NCI-H460 (cell line): ENCODE measurements at regions not wholly inside any gene's neighbourhood (a gene's known extent, or its start where the extent isn't known, plus 50 kb on each side); places are given as distances from the start of the nearest gene placed in this dataset.
A peak's percentile ranks its signal among the peaks of the same experiment; 100 is the strongest.

ENCODE experiments used
- DNase-seq: peaks from one replicate; pipeline ENCODE4 v3.0.0-alpha.2; 2016; ENCODE audit warnings: low read depth; ENCODE audit errors: extremely low read depth

GRCh38 chr5:166977911-166978422 lies 1313.5 kb upstream of the WWC1 start:
- DNase-seq: no peak

- no peak for DNase-seq
Measured at GRCh38 chr5:166979307-166979895, 1312.0 kb upstream of the WWC1 start.

GRCh38 chr5:166980666-166981065 lies 1310.8 kb upstream of the WWC1 start:
- no peak for DNase-seq

- DNase-seq: no peak
Measured at GRCh38 chr5:166982226-166982625, 1309.2 kb upstream of the WWC1 start.

- DNase-seq: no peak
Measured at GRCh38 chr5:166991601-166992000, 1299.8 kb upstream of the WWC1 start.

- no peak for DNase-seq
Measured at GRCh38 chr5:166992108-166992507, 1299.3 kb upstream of the WWC1 start.

- DNase-seq: no peak
Measured at GRCh38 chr5:166992874-166993722, 1298.3 kb upstream of the WWC1 start.

- DNase-seq: no peak
Measured at GRCh38 chr5:166994226-166994625, 1297.2 kb upstream of the WWC1 start.

- DNase-seq: no peak
Measured at GRCh38 chr5:167001246-167001645, 1290.2 kb upstream of the WWC1 start.

- no peak for DNase-seq
Measured at GRCh38 chr5:167008705-167009104, 1282.7 kb upstream of the WWC1 start.

- DNase-seq: no peak
Measured at GRCh38 chr5:167011196-167011595, 1280.2 kb upstream of the WWC1 start.

GRCh38 chr5:167012123-167013034 lies 1279.1 kb upstream of the WWC1 start:
- DNase-seq: no peak

GRCh38 chr5:167014401-167015056 lies 1276.9 kb upstream of the WWC1 start:
- DNase-seq: no peak

- DNase-seq: no peak
Measured at GRCh38 chr5:167020418-167020817, 1271.0 kb upstream of the WWC1 start.

- no peak for DNase-seq
Measured at GRCh38 chr5:167029488-167029887, 1262.0 kb upstream of the WWC1 start.

- DNase-seq: peak; percentile 27
Measured at GRCh38 chr5:167030500-167031120, 1260.8 kb upstream of the WWC1 start.

GRCh38 chr5:167036585-167036984 lies 1254.9 kb upstream of the WWC1 start:
- DNase-seq: no peak

GRCh38 chr5:167049043-167049663 lies 1242.3 kb upstream of the WWC1 start:
- peak; percentile 70 for DNase-seq

- DNase-seq: no peak
Measured at GRCh38 chr5:167049771-167050567, 1241.5 kb upstream of the WWC1 start.
